GM03348 (cell line): ENCODE measurements at regions not wholly inside any gene's neighbourhood (a gene's known extent, or its start where the extent isn't known, plus 50 kb on each side); places are given as distances from the start of the nearest gene placed in this dataset.
"Not testable (repeated sequence)": the region's sequence is repeated elsewhere in the genome, so short reads cannot be mapped to it uniquely, and the experiment has no call there.

Experiments
- DNase-seq: peaks from one replicate; pipeline ENCODE4 v3.0.0; 2012; ENCODE audit warnings: low spot score

DNA sequence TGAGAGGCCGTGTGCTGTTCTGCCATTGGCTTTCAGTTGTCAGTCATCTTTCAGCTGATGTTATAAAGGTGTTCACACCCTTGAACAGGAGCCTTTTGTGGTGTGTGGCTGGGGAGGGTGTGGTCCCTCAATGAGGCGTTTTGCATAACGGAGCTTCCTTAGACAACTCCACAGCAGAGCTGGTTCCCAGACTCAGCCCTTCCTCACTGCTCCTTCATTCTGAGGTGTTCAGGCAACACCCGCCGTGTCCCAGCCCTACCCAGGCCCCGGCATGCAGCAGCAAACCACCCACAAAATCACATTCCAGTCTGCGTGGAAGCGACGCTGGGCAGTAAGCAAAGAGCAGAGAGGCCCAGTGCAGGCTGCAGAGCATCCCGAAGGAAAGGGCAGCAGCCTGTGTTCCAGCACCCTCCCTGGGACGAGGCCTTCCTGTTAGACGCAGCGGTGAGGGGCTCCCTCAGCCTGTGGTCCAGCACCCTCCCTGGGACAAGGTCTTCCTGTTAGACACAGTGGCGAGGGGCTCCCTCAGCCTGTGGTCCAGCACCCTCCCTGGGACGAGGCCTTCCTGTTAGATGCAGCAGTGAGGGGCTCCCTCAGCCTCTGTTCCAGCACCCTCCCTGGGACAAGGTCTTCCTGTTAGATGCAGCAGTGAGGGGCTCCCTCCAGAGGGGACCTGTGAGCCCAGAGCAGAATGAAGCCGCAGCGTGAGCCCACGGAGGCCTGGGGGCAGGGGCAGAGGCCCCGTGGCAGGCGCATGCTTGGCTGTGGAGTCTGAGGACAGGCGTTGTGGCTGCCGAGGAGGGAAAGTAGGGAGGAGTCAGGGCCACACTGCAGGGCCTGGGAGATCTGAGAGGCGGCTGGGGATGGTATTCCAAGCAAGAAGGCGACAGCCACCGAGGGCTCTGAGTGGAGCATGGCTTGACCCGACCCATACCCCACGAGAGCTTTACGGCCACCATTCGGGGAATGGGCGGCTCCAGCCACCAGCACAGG is 201.8 kb upstream of the HDAC4 start:
- no peak for DNase-seq

DNA sequence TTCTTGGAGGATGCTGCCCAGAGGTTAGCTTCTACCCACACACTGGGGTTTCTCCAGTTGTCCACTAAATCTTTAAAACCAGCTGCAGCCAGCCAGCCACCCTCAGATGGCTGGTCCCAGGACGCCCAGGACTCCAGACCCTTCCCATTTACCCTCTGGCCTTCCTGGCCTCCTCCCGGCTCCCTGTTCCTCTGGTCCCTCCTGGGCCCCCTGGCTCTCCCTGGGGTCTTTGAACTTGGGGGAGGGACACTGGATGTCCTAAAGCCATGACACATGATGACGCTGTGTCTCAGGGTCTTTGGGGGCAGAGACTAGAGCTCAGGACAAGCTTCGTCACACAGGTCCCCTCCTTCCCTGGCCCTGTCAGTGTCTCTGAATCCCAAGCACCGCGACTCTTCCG is 201.1 kb upstream of the HDAC4 start:
- no peak for DNase-seq

DNA sequence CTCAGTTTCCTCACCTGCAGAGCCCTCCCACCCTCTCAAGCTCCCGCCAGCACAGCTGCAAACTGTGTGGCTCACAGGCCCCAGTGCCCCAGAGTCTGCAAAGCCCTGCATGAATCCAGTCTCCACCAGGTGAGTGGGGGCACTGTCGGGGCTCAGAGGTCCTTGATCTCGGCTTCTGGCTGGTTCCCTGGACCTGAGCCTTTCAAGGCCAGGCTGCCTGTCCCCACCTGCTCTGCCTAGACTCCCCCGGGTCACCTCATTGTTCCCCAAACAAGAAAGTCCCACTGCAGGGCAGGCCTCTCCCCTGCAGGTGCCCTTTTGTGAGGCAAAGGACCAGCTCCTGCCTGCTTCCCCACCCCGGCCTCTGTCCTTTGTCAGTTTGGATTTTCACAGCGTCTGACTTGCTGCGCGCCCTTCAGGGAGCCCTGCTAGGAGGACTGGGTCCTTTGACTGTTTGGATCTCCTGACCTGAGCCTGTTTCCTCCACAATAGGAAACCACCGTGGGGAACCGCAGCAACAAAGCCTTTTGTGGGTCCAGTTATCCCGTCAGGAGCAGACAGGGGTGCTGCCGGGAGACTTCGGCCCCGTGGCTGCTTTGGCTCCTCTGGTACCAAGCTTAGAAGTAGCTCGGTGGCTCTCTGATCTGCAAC is 200.5 kb upstream of the HDAC4 start:
- no peak for DNase-seq

- DNase-seq, result no peak
These were observed 199.8 kb upstream of the HDAC4 start for GRCh38 chr2:239600650-239601049.

GRCh38 chr2:239600001-239600593 is 199.3 kb upstream of the HDAC4 start:
- DNase-seq, result no peak

DNA sequence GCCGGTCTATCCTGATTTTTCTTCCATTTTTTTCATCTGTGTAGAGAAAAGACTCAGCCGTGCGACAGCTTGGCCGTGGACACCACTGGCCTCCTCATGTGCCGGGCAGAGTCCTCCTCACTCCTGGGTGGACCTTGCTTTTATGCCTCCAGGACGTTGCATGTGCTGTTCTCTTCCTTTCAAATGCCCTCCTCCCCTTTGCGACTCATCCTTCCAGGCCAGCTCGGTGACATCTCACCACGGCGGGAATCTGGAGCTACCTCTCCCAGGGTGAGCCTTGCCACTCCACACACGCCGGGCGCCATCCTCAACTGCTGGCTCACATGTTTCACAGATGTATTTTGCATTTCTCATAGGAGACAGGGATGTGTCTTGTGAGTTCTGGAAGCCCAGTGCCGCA is 198.5 kb upstream of the HDAC4 start:
- no peak for DNase-seq

GRCh38 chr2:239598732-239599090 is 197.9 kb upstream of the HDAC4 start:
- DNase-seq, result no peak

DNA sequence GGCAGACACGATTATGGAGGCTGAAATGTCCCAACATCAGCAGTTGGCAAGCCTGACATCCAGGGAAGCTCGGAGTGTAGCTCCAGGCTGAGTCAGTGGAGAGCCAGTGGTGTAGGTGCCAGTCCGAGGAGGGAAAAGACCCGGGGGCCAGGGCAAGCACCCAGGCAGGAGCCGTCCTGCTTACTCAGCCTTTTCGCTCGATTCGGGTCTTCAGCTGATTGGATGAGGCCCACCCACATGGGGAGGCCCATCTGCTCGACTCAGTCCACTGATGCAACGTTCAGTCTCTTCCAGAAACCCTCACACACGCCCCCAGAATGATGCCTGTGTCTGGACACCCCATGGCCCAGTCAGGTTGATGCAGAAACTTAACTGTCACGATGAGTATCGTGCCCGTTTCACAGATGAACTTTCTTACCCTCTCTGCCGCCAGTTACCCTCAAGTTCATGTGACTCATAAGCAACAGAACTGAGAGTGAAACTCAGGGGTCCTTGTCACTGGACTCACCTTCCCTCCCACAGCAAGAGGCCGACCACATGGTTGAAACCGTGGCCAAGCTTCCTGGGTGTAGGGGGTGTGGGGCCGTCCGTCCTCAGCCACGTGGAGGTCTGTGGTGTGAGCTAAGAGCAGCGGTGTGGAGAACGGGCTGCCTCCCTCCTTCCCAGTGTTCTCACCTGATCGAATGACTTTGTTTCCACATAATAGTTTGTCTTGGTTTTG is 197.4 kb upstream of the HDAC4 start:
- DNase-seq, result no peak

DNA sequence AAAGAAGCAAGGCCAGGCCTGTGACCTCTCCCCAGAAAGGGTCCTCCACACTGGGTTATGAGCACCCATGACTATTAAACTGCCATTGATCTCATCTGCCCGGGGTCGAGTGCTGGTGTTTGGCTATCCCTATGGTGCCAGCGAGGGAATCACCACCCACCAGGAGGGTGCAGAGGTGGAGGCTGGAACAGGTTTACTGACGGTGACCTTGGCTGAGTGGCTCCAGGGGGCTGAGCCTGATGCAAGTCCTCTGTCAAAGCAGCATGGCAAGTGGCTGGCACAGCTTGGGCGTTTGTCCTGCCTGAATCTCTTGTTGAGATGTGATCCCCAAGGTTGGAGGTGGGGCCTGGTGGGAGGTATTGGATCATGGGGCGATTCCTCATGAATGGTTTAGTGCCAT is 196.4 kb upstream of the HDAC4 start:
- no peak for DNase-seq

GRCh38 chr2:239596792-239597191 is 196.0 kb upstream of the HDAC4 start:
- no peak for DNase-seq

DNA sequence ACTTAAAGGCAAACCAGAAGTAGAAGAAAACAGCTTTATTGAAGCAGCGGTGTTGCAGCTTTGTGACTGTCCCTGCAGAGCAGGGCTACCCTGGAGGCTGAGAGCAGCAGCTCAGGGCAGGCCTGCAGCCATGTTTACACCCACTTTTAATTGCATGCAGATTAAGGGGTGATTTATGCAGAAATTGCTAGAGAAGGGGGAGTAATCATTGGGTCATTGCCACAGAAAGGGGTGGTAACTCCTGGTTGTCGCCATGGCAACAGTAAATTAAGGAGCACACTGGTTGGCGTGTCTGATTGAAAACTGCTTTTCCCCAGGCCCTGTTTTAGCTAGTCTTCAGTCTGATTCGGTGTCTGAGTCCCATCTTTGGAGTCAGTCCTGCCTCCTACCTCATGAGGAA is 195.4 kb upstream of the HDAC4 start:
- no peak for DNase-seq

DNA sequence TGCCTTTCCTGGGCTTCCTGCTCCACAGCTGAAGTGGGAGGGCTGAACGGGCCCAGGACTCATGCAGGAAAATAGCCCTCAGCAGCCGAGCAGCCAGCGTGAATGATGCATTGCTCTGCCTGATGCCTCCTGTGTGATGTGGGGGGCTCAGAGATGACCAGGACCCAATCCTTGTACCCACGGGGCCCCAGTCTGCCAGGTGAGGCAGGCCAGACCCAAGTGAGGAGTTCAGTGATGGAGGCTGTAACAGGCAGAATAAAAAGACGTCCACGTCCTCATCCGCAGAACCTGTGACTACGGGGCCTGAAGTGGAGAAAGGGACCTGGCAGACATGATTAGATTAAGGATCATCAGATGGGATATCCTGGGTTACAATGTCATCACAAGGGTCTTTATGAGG is 194.9 kb upstream of the HDAC4 start:
- no peak for DNase-seq

DNA sequence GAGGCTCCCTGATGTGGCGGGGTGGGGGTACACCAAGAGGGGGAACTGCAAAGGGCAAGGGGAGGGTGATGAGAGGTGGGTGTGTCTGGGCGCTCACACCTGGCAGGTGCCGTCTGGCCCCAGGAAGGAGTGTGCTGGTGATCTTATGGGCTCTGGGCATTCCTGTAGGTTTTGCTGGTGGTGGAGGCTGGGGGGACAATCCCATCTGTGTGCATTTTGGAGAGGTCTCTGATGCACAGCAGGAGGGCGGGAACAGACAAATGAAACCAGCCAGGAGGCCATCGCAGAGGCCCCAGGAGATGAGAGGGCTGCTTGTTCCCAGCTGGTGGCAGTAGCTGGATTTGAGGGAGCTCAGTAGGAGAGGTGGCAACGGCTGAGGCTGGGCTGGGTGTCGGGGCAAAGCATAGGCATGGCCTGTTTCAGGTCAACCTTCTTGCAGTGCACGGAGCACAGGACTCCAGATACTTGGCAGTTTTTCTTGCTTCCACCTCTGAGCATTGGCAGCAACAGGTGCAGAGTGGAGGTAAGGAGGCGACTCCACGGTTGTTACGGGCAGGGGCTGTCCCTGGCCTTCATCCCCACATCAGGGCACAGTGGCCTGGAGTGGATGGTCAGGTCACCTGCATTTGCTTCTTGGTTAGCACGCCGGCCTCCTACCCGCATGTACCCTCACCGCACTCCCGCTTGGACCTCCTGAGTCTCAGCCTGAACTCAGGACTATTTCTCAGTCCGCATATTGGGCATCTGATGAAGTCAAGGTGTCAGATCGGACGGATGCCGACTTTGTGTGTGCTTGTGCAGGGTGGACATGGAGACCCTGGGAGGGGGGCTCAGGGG is 194.2 kb upstream of the HDAC4 start:
- DNase-seq, result no peak

GRCh38 chr2:239594019-239594771 is 193.4 kb upstream of the HDAC4 start:
- DNase-seq, result no peak

- no peak for DNase-seq
These were observed 192.6 kb upstream of the HDAC4 start for GRCh38 chr2:239593455-239593854.

DNA sequence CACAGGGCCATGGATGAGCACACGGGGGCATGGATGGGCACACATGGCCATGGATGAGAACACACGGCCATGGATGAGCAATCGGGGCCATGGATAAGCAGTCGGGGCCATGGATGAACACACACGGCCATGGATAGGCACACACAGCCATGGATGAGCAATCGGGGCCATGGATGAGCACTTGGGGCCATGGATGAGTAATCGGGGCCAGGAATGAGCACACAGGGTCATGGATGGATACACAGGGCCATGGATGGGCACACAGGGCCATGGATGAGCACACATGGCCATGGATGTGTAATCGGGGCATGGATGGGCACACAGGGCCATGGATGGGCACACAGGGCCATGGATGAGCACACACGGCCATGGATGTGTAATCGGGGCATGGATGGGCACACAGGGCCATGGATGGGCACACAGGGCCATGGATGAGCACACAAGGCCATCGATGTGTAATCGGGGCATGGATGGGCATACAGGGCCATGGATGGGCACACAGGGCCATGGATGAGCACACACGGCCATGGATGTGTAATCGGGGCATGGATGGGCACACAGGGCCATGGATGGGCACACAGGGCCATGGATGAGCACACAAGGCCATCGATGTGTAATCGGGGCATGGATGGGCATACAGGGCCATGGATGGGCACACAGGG is 191.9 kb upstream of the HDAC4 start:
- DNase-seq, result not testable (repeated sequence)

DNA sequence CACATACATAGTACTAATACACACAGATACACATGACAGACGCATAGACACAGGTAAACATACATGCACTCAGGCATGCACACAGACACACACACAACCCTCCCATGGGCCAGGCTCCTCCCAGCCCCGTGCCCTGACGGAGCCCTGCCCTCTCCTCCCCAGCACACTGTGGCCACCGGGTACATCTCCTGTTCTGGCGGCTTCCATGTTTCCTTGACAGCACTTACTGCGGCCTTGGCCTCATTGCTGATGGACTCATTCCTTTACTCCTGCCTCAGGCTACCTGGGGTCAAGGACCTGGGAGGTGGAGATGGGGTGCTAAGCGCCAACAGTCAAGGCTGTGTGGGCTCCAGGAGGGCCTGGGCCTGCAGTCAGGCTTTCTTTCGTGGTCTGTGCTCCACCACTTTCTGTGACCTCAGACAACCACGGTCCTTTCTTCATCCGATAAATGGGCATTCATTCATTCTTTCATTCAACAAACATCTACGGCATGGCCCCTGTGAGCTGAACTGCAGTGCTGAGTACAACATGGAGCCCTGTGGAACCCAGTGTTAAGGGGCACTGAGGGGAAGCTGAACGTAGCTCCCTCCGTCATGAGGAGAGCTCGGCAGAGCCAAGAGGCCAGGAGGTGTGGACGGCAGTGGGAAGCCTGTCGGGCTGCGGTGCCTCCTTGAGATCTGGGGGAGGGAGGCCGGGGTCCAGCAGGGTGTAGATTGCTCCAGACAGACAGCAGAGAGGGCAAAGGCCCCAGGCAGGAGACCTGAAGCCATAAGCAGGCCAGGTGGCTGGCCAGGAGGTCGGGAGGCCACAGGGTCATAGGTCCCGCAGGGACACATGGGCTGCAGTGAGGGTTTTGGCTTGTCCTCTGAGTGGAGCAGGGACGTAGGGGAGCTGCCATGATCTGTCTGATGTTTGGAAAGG is 190.4 kb upstream of the HDAC4 start:
- DNase-seq, result no peak

- DNase-seq, result no peak
These were observed 189.5 kb upstream of the HDAC4 start for GRCh38 chr2:239590276-239590675.

DNA sequence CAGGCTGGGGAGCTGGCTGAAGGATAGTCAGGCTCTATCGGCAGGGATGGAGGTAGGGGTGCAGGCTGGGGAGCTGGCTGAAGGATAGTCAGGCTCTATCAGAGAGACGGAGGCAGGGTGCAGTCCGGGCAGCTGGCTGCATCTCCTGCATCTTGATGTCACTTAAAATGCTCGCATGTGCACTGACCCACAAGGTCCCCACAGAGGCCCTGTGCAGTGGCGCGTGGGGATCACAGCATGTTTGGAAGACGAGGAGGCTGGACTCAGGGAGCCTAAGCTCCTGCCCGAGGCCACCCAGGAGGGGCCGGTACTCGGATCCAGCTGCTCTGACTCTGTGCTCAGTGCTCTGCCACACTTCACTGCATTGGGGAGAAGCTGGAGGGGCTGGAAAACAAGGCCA is 189.0 kb upstream of the HDAC4 start:
- DNase-seq, result no peak
